HG03066 (cell line): ENCODE measurements at regions not wholly inside any gene's neighbourhood (a gene's known extent, or its start where the extent isn't known, plus 50 kb on each side); places are given as distances from the start of the nearest gene placed in this dataset.
"Not testable (repeated sequence)": the region's sequence is repeated elsewhere in the genome, so short reads cannot be mapped to it uniquely, and the experiment has no call there.

Experiments used
- ATAC-seq: cut with Tn5 transposase; IDR thresholded peaks from one replicate; pipeline ENCODE4 v1.9.1; 2021; ENCODE audit warnings: low read depth; ENCODE audit not compliant: unreplicated experiment

DNA sequence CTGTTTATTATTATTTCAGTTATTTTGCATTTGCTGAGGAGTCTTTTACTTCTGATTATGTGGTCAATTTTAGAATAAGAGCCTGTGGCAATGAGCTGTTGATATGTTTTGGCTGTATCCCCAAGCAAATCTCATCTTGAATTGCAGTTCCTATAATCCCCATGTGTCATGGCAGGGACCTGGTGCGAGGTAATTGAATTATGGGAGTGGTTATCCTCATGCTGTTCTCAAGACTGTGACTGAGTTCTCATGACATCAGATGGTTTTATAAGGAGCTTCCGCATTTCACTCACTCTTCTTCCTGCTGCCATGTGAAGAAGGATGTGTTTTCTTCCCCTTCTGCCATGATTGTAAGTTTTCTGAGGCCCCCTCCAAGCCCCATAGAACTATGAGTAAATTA is 114.9 kb upstream of the SLCO6A1 start:
- ATAC-seq, result no peak

GRCh38 chr5:102617191-102618187 is 118.7 kb upstream of the SLCO6A1 start:
- ATAC-seq, result no peak

DNA sequence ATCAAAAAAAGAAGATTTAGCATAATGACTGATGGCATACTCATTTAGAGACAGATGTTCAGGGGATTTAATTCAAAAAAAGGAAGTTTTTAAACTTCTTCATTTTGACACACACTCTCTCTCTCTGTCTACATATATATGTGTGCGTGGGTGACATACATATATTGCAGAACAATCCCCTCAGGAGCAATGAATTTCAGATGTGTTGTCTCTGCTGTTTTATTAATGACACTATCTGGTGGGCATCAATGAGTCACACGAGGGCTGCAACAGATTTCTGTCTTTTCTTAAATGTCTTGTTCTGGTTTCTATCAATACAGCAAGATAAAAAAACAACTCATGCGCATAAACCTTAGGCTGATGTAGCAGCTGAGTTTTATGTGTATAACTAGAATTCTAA is 123.5 kb upstream of the SLCO6A1 start:
- ATAC-seq, result no peak

- ATAC-seq, result no peak
Observed at GRCh38 chr5:102623329-102624065, 124.7 kb upstream of the SLCO6A1 start.

GRCh38 chr5:102624405-102624804 is 125.6 kb upstream of the SLCO6A1 start:
- no peak for ATAC-seq

- no peak for ATAC-seq
Observed at GRCh38 chr5:102625468-102625867, 126.7 kb upstream of the SLCO6A1 start.

GRCh38 chr5:102625928-102626327 is 127.1 kb upstream of the SLCO6A1 start:
- ATAC-seq, result no peak

- ATAC-seq, result no peak
Observed at GRCh38 chr5:102627315-102627714, 127.8 kb upstream of the PAM start.

DNA sequence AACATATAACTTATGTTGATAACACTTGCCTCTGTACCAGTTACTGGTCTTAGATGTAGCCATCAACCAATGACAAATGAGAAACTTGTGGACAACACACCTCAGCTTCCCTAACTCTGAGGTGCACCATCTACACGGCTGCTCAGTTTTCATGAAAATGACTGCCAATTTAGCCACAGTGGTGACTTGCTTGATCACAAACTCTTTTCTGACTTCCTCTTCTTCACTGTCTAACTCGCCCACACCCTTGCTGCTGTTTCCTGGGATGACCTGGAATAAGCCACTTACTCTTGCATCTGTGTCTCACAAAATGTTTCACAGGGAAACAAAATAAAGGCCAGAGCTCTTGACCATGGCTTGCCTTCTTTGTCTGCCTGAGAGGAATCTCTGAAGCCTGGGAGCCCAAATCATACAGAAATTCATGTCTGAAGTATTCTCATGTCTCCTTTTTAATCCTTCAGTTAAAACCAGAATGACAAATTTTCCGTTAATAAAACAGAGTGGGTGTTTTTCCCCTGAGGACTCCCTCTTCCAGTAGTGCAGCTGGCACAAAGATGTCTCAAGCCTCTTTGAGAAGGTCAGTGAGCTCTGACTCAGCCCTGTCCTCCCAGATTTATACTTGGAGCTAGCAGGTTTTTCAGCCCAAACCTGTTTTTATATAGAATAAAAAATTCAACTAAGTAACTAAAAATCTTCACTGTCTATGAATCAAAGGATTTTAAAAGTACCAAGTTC is 126.5 kb upstream of the PAM start:
- ATAC-seq, result no peak

- ATAC-seq, result no peak
Observed at GRCh38 chr5:102629827-102630605, 125.1 kb upstream of the PAM start.

DNA sequence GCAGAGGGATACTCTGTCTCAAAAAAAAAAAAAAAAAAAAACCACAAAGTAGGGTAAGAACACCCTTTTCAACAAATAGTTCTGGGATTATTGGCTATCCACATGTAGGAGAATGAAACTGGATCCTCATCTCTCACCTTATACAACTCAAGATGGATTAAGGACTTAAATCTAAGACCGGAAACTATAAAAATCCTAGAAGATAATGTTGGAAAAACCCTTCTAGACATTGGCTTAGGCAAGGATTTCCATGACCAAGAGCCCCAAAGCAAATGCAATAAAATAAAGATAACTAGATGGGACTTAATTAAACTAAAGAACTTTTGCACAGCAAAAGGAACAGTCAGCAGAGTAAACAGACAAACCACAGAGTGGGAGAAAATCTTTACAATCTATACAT is 119.7 kb upstream of the PAM start:
- not testable (repeated sequence) for ATAC-seq

- ATAC-seq, result no peak
Observed at GRCh38 chr5:102638316-102638715, 116.8 kb upstream of the PAM start.

DNA sequence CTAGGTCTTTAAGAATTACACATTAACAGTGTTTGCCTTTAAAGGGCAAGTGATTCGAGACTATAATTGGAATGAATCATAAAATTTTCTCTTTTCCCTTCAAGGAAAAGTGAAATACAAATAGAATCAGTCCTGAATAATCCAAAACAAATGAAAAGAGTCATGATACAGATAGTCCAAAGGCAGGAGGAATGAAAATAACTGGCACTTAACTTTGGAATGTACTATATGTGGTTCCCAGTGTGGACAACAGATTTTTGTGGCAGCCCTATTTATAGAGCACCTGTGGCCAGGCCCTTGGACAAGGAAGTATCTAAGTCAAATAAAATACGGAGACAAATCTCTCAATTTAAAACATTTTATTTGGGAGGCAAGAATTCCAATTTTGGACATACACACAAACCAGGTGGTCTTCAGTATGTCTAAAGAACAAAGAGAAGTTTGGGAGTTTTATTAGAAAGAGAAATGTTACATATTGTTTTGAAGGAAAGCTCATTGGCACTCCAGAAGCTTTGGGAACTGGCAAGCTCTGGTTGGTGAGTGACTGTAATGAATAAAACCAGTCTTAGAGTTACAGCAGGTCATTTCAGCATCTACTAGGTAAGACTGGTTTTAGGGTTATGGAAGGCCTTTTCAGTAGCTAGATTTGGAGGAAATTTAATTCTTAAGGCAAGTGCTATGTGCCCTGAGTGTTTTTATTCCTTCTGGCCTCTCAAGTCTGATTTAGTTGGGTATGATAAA is 116.0 kb upstream of the PAM start:
- ATAC-seq, result no peak

- ATAC-seq, result no peak
Observed at GRCh38 chr5:102649731-102650130, 105.4 kb upstream of the PAM start.

GRCh38 chr5:102651466-102651865 is 103.6 kb upstream of the PAM start:
- ATAC-seq, result no peak

DNA sequence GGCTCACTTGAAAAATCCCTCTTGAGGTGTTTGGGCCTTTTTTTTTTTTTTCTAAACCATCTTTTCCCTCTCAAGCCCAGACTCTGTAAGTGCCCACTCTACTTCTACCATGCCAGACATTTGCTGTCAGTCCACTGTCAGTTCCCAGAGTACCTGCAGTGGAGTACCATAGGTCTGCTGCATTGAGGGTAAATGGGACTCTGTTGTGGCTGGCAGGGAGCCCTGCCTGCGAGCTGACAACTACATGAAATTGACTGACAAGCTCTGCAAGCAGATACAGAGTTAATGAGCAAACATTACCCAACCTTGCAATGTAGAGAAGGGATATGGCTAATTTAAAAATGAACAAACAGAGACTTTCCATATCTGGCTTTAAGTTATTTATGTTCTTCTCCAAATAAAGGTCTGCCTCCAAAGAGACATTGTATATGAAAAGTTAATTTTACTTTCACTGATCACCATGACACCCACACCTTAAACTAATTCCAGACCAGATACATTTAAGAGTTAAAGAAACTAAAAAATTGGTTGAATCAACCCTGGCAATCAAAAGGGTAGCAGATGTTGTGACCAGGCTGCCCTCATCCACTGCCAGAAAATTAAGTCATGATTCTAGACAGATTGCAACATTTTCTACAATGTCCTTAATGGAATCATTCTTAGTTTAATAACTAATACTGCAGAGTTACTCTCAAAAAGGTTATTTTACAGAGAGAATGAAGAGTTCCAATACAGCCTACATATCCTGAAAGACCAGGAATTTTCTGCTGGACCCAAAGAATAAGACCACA is 100.4 kb upstream of the PAM start:
- no peak for ATAC-seq

DNA sequence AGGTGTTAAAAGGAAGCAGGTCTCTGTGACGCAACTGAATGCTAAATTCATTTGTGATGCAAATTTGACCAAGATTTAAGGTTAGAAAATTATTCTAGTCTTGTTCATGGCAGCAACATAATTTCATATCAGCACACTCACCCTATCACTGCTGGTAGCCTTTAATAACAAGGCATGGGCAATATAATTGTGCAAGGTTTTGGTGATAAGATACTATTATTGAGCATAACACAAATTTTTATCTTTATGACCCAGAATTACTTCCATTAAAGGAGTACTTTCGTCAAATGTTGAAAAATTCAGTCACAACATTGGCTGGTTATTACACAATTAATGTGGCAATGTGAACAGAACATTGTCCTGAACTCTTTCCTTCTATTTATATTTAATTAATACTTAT is 96.0 kb upstream of the PAM start:
- no peak for ATAC-seq

GRCh38 chr5:102660111-102660510 is 95.0 kb upstream of the PAM start:
- no peak for ATAC-seq
